ENCODE measurements at regions not wholly inside any gene's neighbourhood (a gene's known extent, or its start where the extent isn't known, plus 50 kb on each side); places are given as distances from the start of the nearest gene placed in this dataset.

- Histone ChIP-seq H3K79me2 (ENCODE audit: control insufficient read depth, insufficient read depth, low read length) (no peaks in the 10 kb centered on the region), H3K9ac (replicated peaks; ENCODE audit: extremely low read depth, insufficient read depth, low read length) (no peak overlapping the region), H3K9me3 (replicated peaks; ENCODE audit: control insufficient read depth, insufficient read depth, low read length) (no peaks in the 10 kb centered on the region), H3K9me1 (replicated peaks; ENCODE audit: control insufficient read depth, extremely low read depth, insufficient read depth, low read length) (no peaks in the 10 kb centered on the region), H3K4me2 (ENCODE audit: insufficient read depth, low read length) (no peak overlapping the region), H4K20me1 (replicated peaks; ENCODE audit: control insufficient read depth, extremely low read depth, insufficient read depth, low read length) (no peaks in the 10 kb centered on the region), H3K36me3 (ENCODE audit: control insufficient read depth in 2 of 2, extremely low read depth in 1 of 2, insufficient read depth in 2 of 2, low read length in 2 of 2) (no peaks in the 10 kb centered on the region), H2AFZ (ENCODE audit: low read depth, low read length) (no peak overlapping the region), H3K27me3 (ENCODE audit: control insufficient read depth in 2 of 2, insufficient read depth in 2 of 2, low read length in 2 of 2) (no peaks in the 10 kb centered on the region), H3K4me3 (replicated peaks in 1 of 3; ENCODE audit: insufficient read depth in 1 of 3, low read depth in 1 of 3, low read length in 3 of 3) (no peak overlapping the region), H3K27ac (ENCODE audit: insufficient read depth, low read depth, low read length) (no peak overlapping the region), H3K4me1 (ENCODE audit: control insufficient read depth, extremely low read depth, insufficient read depth, low read length) (no peaks in the 10 kb centered on the region)
- POLR2A ChIA-PET: no interaction called here
- CTCF ChIA-PET: interaction anchor here (1.1 kb wide), 1 partner anchor 171 kb away, joined by 3 read pairs; no protein-coding TSS in a partner anchor
- no peak for DNase-seq (ENCODE audit: low read depth, low spot score)
- no peak for FAIRE-seq
- dilution Hi-C loops (cut with MboI; ENCODE audit: extremely low pct_ligation_motif_present, low sequenced_read_pairs): no loop called here
- intact Hi-C loops (cut with micrococcal nuclease): no loop called here
- TF ChIP-seq JUN (IDR thresholded peaks at IDR 0.05; ENCODE audit: borderline replicate concordance, insufficient read depth, insufficient read length, low read depth) (no peak), EZH2 (IDR thresholded peaks at IDR 0.05; ENCODE audit: borderline replicate concordance, low read depth, low read length, severe bottlenecking) (no peak), MAX (IDR thresholded peaks at IDR 0.05; ENCODE audit: insufficient read depth, insufficient read length) (no peak), CTCF (IDR thresholded peaks at IDR 0.05; ENCODE audit: extremely low read depth in 1 of 2, insufficient read depth in 1 of 2, low read depth in 1 of 2, low read length in 2 of 2) (no peak), GATA2 (IDR thresholded peaks at IDR 0.05; ENCODE audit: insufficient read depth, insufficient read length, low read depth, low read length) (no peak), FOS (IDR thresholded peaks at IDR 0.05; ENCODE audit: borderline replicate concordance, insufficient read depth, low read length) (no peak), MYC (IDR thresholded peaks at IDR 0.05; ENCODE audit: low read depth, low read length) (no peak), POLR2A (IDR thresholded peaks at IDR 0.05; ENCODE audit: low read depth, low read length) (no peak), POLR2AphosphoS5 (IDR thresholded peaks at IDR 0.05; ENCODE audit: insufficient read depth, low read depth, low read length) (no peak)
- no TSS peak for BruUV-seq (replicated peaks)
Observed at GRCh38 chr3:170641510-170642236, 55.8 kb upstream of the SLC7A14 start.
